SK-N-SH treated with all-trans-retinoic acid at 6 μM for 48 hours (cell line): ENCODE measurements at regions not wholly inside any gene's neighbourhood (a gene's known extent, or its start where the extent isn't known, plus 50 kb on each side); places are given as distances from the start of the nearest gene placed in this dataset.
"Not testable (repeated sequence)": the region's sequence is repeated elsewhere in the genome, so short reads cannot be mapped to it uniquely, and the experiment has no call there.

Source experiments
- ATAC-seq: fragments of 200-7000 bp; cut with Tn5 transposase; 3 replicates; pipeline ENCODE4 v1.9.1; 2020; ENCODE audit warnings: mild to moderate bottlenecking, moderate library complexity
- ARNTL ChIP-seq: fragments of 450-650 bp; formaldehyde crosslinking; IDR thresholded peaks from 2 replicates; pipeline ENCODE4 v1.5.0; 2020; ENCODE audit warnings: low read depth, mild to moderate bottlenecking, moderate library complexity, borderline replicate concordance
- BACH2 ChIP-seq: fragments of 250-450 bp; sonication (Bioruptor Pico); IDR thresholded peaks from 2 replicates; pipeline ENCODE4 v1.9.0; 2021; ENCODE audit warnings: mild to moderate bottlenecking, borderline replicate concordance
- CSDC2 ChIP-seq: fragments of 250-450 bp; sonication (Bioruptor Pico); IDR thresholded peaks from 2 replicates; pipeline ENCODE4 v1.5.0; 2020; ENCODE audit warnings: mild to moderate bottlenecking, moderate library complexity
- CSRNP3 ChIP-seq: fragments of 250-450 bp; sonication (Bioruptor Pico); IDR thresholded peaks from 2 replicates; pipeline ENCODE4 v1.5.1; 2021; ENCODE audit warnings: mild to moderate bottlenecking, moderate library complexity
- ESRRG ChIP-seq: fragments of 250-450 bp; sonication (Bioruptor Pico); IDR thresholded peaks from 2 replicates; pipeline ENCODE4 v1.6.1; 2021; ENCODE audit warnings: mild to moderate bottlenecking
- ISL1 ChIP-seq: fragments of 250-450 bp; sonication (Bioruptor Pico); IDR thresholded peaks from 2 replicates; pipeline ENCODE4 v2.1.2; 2022; ENCODE audit warnings: mild to moderate bottlenecking, moderate library complexity
- OSR1 ChIP-seq: fragments of 250-450 bp; sonication (Bioruptor Pico); IDR thresholded peaks from 2 replicates; pipeline ENCODE4 v1.8.0; 2022; ENCODE audit warnings: moderate library complexity, mild to moderate bottlenecking, inconsistent platforms
- PATZ1 ChIP-seq: fragments of 250-450 bp; sonication (Bioruptor Pico); IDR thresholded peaks from 2 replicates; pipeline ENCODE4 v1.8.0; 2020; ENCODE audit warnings: mild to moderate bottlenecking, moderate library complexity, borderline replicate concordance
- PPARA ChIP-seq: fragments of 250-450 bp; sonication (Bioruptor Pico); IDR thresholded peaks from 2 replicates; pipeline ENCODE4 v1.5.0; 2020; ENCODE audit warnings: mild to moderate bottlenecking, borderline replicate concordance
- RARB ChIP-seq: fragments of 250-450 bp; sonication (Bioruptor Pico); IDR thresholded peaks from 2 replicates; pipeline ENCODE4 v1.8.0; 2021; ENCODE audit warnings: mild to moderate bottlenecking, moderate library complexity
- SNAI2 ChIP-seq: fragments of 250-450 bp; sonication (Bioruptor Pico); IDR thresholded peaks from 2 replicates; pipeline ENCODE4 v1.5.0; 2020; ENCODE audit warnings: mild to moderate bottlenecking, moderate library complexity
- TCF4 ChIP-seq: fragments of 250-450 bp; sonication (Bioruptor Pico); IDR thresholded peaks from 2 replicates; pipeline ENCODE4 v1.8.0; 2021; ENCODE audit warnings: mild to moderate bottlenecking, moderate library complexity, borderline replicate concordance
- TOX ChIP-seq: fragments of 250-450 bp; sonication (Bioruptor Pico); IDR thresholded peaks from 2 replicates; pipeline ENCODE4 v1.8.0; 2021; ENCODE audit warnings: mild to moderate bottlenecking, moderate library complexity, borderline replicate concordance
- TSHZ2 ChIP-seq: fragments of 250-450 bp; sonication (Bioruptor Pico); IDR thresholded peaks from 2 replicates; pipeline ENCODE4 v1.5.0; 2020; ENCODE audit warnings: mild to moderate bottlenecking, moderate library complexity
- ZFP3 ChIP-seq: fragments of 250-450 bp; sonication (Bioruptor Pico); IDR thresholded peaks from 2 replicates; pipeline ENCODE4 v1.5.0; 2020; ENCODE audit warnings: mild to moderate bottlenecking, moderate library complexity
- ZFP30 ChIP-seq: fragments of 450-650 bp; formaldehyde crosslinking; IDR thresholded peaks from 2 replicates; pipeline ENCODE4 v1.5.0; 2022; ENCODE audit warnings: mild to moderate bottlenecking, moderate library complexity
- ZNF565 ChIP-seq: fragments of 450-650 bp; formaldehyde crosslinking; conservative IDR thresholded peaks from 2 replicates; pipeline ENCODE4 v1.5.0; 2020; ENCODE audit warnings: low read depth, mild to moderate bottlenecking, moderate library complexity
- ZNF70 ChIP-seq: fragments of 450-650 bp; formaldehyde crosslinking; IDR thresholded peaks from 2 replicates; pipeline ENCODE4 v1.5.0; 2020; ENCODE audit warnings: mild to moderate bottlenecking, moderate library complexity
- ZNF8 ChIP-seq: fragments of 450-650 bp; formaldehyde crosslinking; IDR thresholded peaks from 2 replicates; pipeline ENCODE4 v1.5.0; 2020; ENCODE audit warnings: mild to moderate bottlenecking, moderate library complexity

GRCh38 chr18:59969477-59970028, 69.8 kb downstream of the PMAIP1 start:
- not testable (repeated sequence) for ATAC-seq

GRCh38 chr18:59968583-59968982, 68.8 kb downstream of the PMAIP1 start:
- ATAC-seq = no peak

GRCh38 chr18:59967878-59968277, 68.1 kb downstream of the PMAIP1 start:
- TF ChIP-seq ARNTL (CRISPR knock-in tag) (no peak), CSDC2 (CRISPR knock-in tag) (no peak)
- TF ChIP-seq, all 23 proteins: peak for 0
- no peak for ATAC-seq

More at GRCh38 chr18:59968583-59968982, 68.8 kb downstream of the PMAIP1 start:
- TF ChIP-seq ZNF70 (no peak), ESRRG (CRISPR knock-in tag) (no peak), ZNF565 (CRISPR knock-in tag) (no peak), TSHZ2 (no peak), RARB (CRISPR knock-in tag) (no peak), ZFP3 (no peak), CSRNP3 (CRISPR knock-in tag) (no peak), ISL1 (no peak), CSDC2 (CRISPR knock-in tag) (no peak), SNAI2 (CRISPR knock-in tag) (no peak), BACH2 (no peak), TOX (CRISPR knock-in tag) (no peak)

- no peak for ATAC-seq
- TF ChIP-seq ZNF565 (CRISPR knock-in tag) (no peak), ESRRG (CRISPR knock-in tag) (no peak), SNAI2 (CRISPR knock-in tag) (no peak), TOX (CRISPR knock-in tag) (no peak), ARNTL (CRISPR knock-in tag) (no peak), ZNF70 (no peak)
- TF ChIP-seq, all 23 proteins: peak for 0
Measured at GRCh38 chr18:59966913-59967312, 67.1 kb downstream of the PMAIP1 start.

- no peak for TF ChIP-seq ISL1
- no peak for TF ChIP-seq ZNF565 (CRISPR knock-in tag)
- TF ChIP-seq TSHZ2 = no peak
- TF ChIP-seq CSDC2 (CRISPR knock-in tag) = no peak
- no peak for TF ChIP-seq ESRRG (CRISPR knock-in tag)
- TF ChIP-seq ARNTL (CRISPR knock-in tag) = no peak
- no peak for TF ChIP-seq PATZ1 (CRISPR knock-in tag)
- no peak for TF ChIP-seq ZNF8
- no peak for TF ChIP-seq ZFP30 (CRISPR knock-in tag)
- TF ChIP-seq OSR1 (CRISPR knock-in tag) = no peak
- no peak for TF ChIP-seq SNAI2 (CRISPR knock-in tag)
- no peak for TF ChIP-seq ZNF70
- TF ChIP-seq TCF4 (CRISPR knock-in tag) = no peak
- no peak for TF ChIP-seq PPARA (CRISPR knock-in tag)
- no peak for TF ChIP-seq RARB (CRISPR knock-in tag)
- no peak for TF ChIP-seq BACH2
- ATAC-seq = no peak
Measured at GRCh38 chr18:59963229-59963628, 63.4 kb downstream of the PMAIP1 start.
